IMR-90 (cell line): ENCODE measurements at regions not wholly inside any gene's neighbourhood (a gene's known extent, or its start where the extent isn't known, plus 50 kb on each side); places are given as distances from the start of the nearest gene placed in this dataset.

ENCODE experiments used
- ATAC-seq: fragments of 200-7000 bp; cut with Tn5 transposase; 2 replicates; pipeline ENCODE4 v1.9.1; 2020; ENCODE audit warnings: low read depth, mild to moderate bottlenecking, moderate library complexity
- BruUV-seq: library from RNA; stranded (reverse); fragments of 400-500 nt; replicated peaks from 2 replicates; lab custom pipeline; 2021; lab: Mats Ljungman, UMichigan
- CTCF ChIA-PET: fragments of 300-600 bp; formaldehyde crosslinking; extraction: SDS; loops from one replicate; lab custom pipeline; 2021; ENCODE audit warnings: antibody characterized with exemption; lab: Yijun Ruan, JAX
- POLR2A ChIA-PET: fragments of 300-600 bp; sonication (Branson Sonifier 250); formaldehyde crosslinking; loops from one replicate; lab custom pipeline; 2022; ENCODE audit warnings: antibody characterized with exemption; ENCODE audit not compliant: unreplicated experiment; lab: Charles Lee
- DNase-seq: peaks from one replicate; pipeline ENCODE4 v3.0.0; 2013
- H2AFZ ChIP-seq: replicated peaks from 2 replicates; pipeline ENCODE3; 2013; ENCODE audit warnings: low read length, mild to moderate bottlenecking; ENCODE audit not compliant: poor library complexity
- H2AK5ac ChIP-seq: 2 replicates; pipeline ENCODE4 v1.6.1; 2013; ENCODE audit warnings: low read depth, low read length, inconsistent platforms
- H2AK9ac ChIP-seq: replicated peaks from 2 replicates; pipeline ENCODE3; 2013; ENCODE audit warnings: mild to moderate bottlenecking, low read depth, low read length, moderate library complexity; ENCODE audit not compliant: poor library complexity
- H2BK120ac ChIP-seq: 2 replicates; pipeline ENCODE4 v1.6.1; 2013; ENCODE audit warnings: low read depth, low read length, inconsistent platforms
- H2BK15ac ChIP-seq: 3 replicates; pipeline ENCODE4 v1.6.1; 2013; ENCODE audit warnings: low read depth, low read length, inconsistent platforms
- H2BK20ac ChIP-seq: 2 replicates; pipeline ENCODE4 v1.6.1; 2013; ENCODE audit warnings: low read depth, mild to moderate bottlenecking, inconsistent platforms, low read length, moderate library complexity
- H2BK5ac ChIP-seq: 2 replicates; pipeline ENCODE4 v1.6.1; 2013; ENCODE audit warnings: mild to moderate bottlenecking, low read depth, low read length, inconsistent platforms; ENCODE audit not compliant: poor library complexity, severe bottlenecking
- H3K14ac ChIP-seq: replicated peaks from 2 replicates; pipeline ENCODE4 v1.6.1; 2013; ENCODE audit warnings: low read depth, low read length, inconsistent platforms
- H3K18ac ChIP-seq: 2 replicates; pipeline ENCODE4 v1.6.1; 2013; ENCODE audit warnings: low read depth, low read length, control low read depth
- H3K23ac ChIP-seq: 2 replicates; pipeline ENCODE4 v1.6.1; 2013; ENCODE audit warnings: low read depth, low read length, inconsistent platforms
- H3K27ac ChIP-seq: 2 replicates; pipeline ENCODE4 v1.5.1; 2013; ENCODE audit warnings: mild to moderate bottlenecking, control low read depth, low read length; ENCODE audit not compliant: insufficient read depth
- H3K27me3 ChIP-seq: 2 replicates; pipeline ENCODE4 v1.6.1; 2013; ENCODE audit warnings: low read length; ENCODE audit not compliant: control insufficient read depth, insufficient read depth
- H3K36me3 ChIP-seq: 2 replicates; pipeline ENCODE4 v1.6.1; 2013; ENCODE audit warnings: low read length, mixed read lengths; ENCODE audit not compliant: control insufficient read depth, insufficient read depth
- H3K4ac ChIP-seq: 2 replicates; pipeline ENCODE4 v1.6.1; 2013; ENCODE audit warnings: low read depth, low read length, inconsistent platforms
- H3K4me1 ChIP-seq: 2 replicates; pipeline ENCODE4 v1.6.1; 2013; ENCODE audit warnings: low read length, mixed read lengths; ENCODE audit not compliant: control insufficient read depth, insufficient read depth
- H3K4me2 ChIP-seq: 2 replicates; pipeline ENCODE4 v1.6.1; 2013; ENCODE audit warnings: low read depth, mild to moderate bottlenecking, control low read depth, low read length, moderate library complexity
- H3K4me3 ChIP-seq: 2 replicates; pipeline ENCODE4 v1.5.1; 2013; ENCODE audit warnings: low read depth, mild to moderate bottlenecking, control low read depth, low read length, moderate library complexity; ENCODE audit not compliant: insufficient read depth
- H3K56ac ChIP-seq: 2 replicates; pipeline ENCODE4 v1.6.1; 2013; ENCODE audit warnings: low read length, inconsistent platforms; ENCODE audit not compliant: insufficient read depth; ENCODE audit errors: extremely low read depth
- H3K79me1 ChIP-seq, 2 experiments: 2 replicates each; pipeline ENCODE4 v1.6.1; 2013; ENCODE audit warnings: low read length in 2 of 2, inconsistent platforms in 1 of 2, low read depth in 1 of 2
- H3K9ac ChIP-seq: 2 replicates; pipeline ENCODE4 v1.6.1; 2013; ENCODE audit warnings: low read depth, low read length, control low read depth
- H3K9me1 ChIP-seq: 2 replicates; pipeline ENCODE4 v1.6.1; 2013; ENCODE audit warnings: low read length, inconsistent platforms; ENCODE audit not compliant: insufficient read depth
- H3K9me3 ChIP-seq: 2 replicates; pipeline ENCODE4 v1.6.1; 2013; ENCODE audit warnings: low read length; ENCODE audit not compliant: control insufficient read depth, insufficient read depth
- H4K20me1 ChIP-seq: 2 replicates; pipeline ENCODE4 v1.6.1; 2013; ENCODE audit warnings: low read length, inconsistent platforms; ENCODE audit not compliant: insufficient read depth
- H4K5ac ChIP-seq: 2 replicates; pipeline ENCODE4 v1.6.1; 2013; ENCODE audit warnings: mild to moderate bottlenecking, low read depth, low read length, control low read depth
- H4K8ac ChIP-seq, 2 experiments: 2 replicates each; pipeline ENCODE4 v1.6.1; 2013; ENCODE audit warnings: low read depth in 2 of 2, low read length in 2 of 2, control low read depth in 1 of 2, inconsistent platforms in 1 of 2
- H4K91ac ChIP-seq: 2 replicates; pipeline ENCODE4 v1.6.1; 2013; ENCODE audit warnings: low read depth, low read length, inconsistent platforms; ENCODE audit not compliant: insufficient read depth
- BHLHE40 ChIP-seq: fragments of 150-350 bp; IDR thresholded peaks from 2 replicates; pipeline ENCODE4 v1.6.1; 2016; ENCODE audit warnings: mild to moderate bottlenecking, low read depth, low read length
- CEBPB ChIP-seq: IDR thresholded peaks from 2 replicates; pipeline ENCODE4 v1.6.1; 2012; ENCODE audit warnings: low read depth, low read length, improper control_type of control experiment
- CHD1 ChIP-seq: IDR thresholded peaks from 2 replicates; pipeline ENCODE4 v1.6.1; 2012; ENCODE audit warnings: low read depth, low read length, improper control_type of control experiment
- FOS ChIP-seq: fragments of 150-350 bp; IDR thresholded peaks from 2 replicates; pipeline ENCODE4 v1.6.1; 2016; ENCODE audit warnings: low read depth, low read length
- MAFK ChIP-seq: IDR thresholded peaks from 2 replicates; pipeline ENCODE4 v1.6.1; 2012; ENCODE audit warnings: low read depth, low read length, improper control_type of control experiment
- MAZ ChIP-seq: IDR thresholded peaks from 2 replicates; pipeline ENCODE4 v1.6.1; 2012; ENCODE audit warnings: low read depth, mild to moderate bottlenecking, low read length, improper control_type of control experiment, moderate library complexity, borderline replicate concordance
- MXI1 ChIP-seq: IDR thresholded peaks from 2 replicates; pipeline ENCODE4 v1.6.1; 2012; ENCODE audit warnings: low read depth, mild to moderate bottlenecking, low read length, moderate library complexity, borderline replicate concordance
- NFE2L2 ChIP-seq: fragments of 150-350 bp; IDR thresholded peaks from 2 replicates; pipeline ENCODE4 v1.6.1; 2016; ENCODE audit warnings: low read depth, mild to moderate bottlenecking, low read length
- POLR2A ChIP-seq: IDR thresholded peaks from 2 replicates; pipeline ENCODE4 v1.6.1; 2012; ENCODE audit warnings: mild to moderate bottlenecking, low read depth, low read length
- RAD21 ChIP-seq: IDR thresholded peaks from 2 replicates; pipeline ENCODE4 v1.6.1; 2012; ENCODE audit warnings: low read length, improper control_type of control experiment
- RCOR1 ChIP-seq: IDR thresholded peaks from 2 replicates; pipeline ENCODE4 v1.6.1; 2012; ENCODE audit warnings: mild to moderate bottlenecking, low read length, improper control_type of control experiment; ENCODE audit not compliant: insufficient replicate concordance
- RFX5 ChIP-seq: IDR thresholded peaks from 2 replicates; pipeline ENCODE4 v1.8.0; 2012; ENCODE audit warnings: low read depth, mild to moderate bottlenecking, low read length, moderate library complexity
- SMC3 ChIP-seq: fragments of 150-350 bp; IDR thresholded peaks from 2 replicates; pipeline ENCODE4 v1.6.1; 2016; ENCODE audit warnings: low read depth, mild to moderate bottlenecking, antibody characterized with exemption, low read length, moderate library complexity
- WGBS, 2 experiments: methylation state at CpG; one replicate each; pipeline versions ENCODE4 v1.1.5 to v1.1.7; 2013; ENCODE audit warnings: missing lambda C conversion rate in 2 of 2; ENCODE audit not compliant: insufficient read length in 1 of 2; ENCODE audit errors: extremely low coverage in 2 of 2; 5-methylcytosine and 5-hydroxymethylcytosine counted together
- dilution Hi-C: fragments of 300-500 bp; cut with HindIII; formaldehyde crosslinking; loops from one replicate; pipeline ENCODE4 v1.14.3; 2018; ENCODE audit warnings: low sequenced_read_pairs; ENCODE audit not compliant: unreplicated experiment
- in situ Hi-C: fragments of 300-500 bp; cut with MboI; formaldehyde crosslinking; loops from 3 replicates; pipeline ENCODE4 v1.14.3; 2019; ENCODE audit warnings: low sequenced_read_pairs, inconsistent platforms, mixed read lengths
- intact Hi-C: fragments of 100-400 bp; cut with micrococcal nuclease; formaldehyde crosslinking; loops from 2 replicates; pipeline ENCODE4 v1.10.0; 2022
- TF ChIP-seq, protein P1 (sequence below): fragments of 150-350 bp; IDR thresholded peaks from 2 replicates; pipeline ENCODE4 v1.6.1; 2017; ENCODE audit warnings: mild to moderate bottlenecking, antibody characterized with exemption, low read length, low read depth
- TF ChIP-seq, protein P2 (sequence below): conservative IDR thresholded peaks from 2 replicates; pipeline ENCODE4 v1.5.1; 2012; ENCODE audit warnings: mild to moderate bottlenecking, low read depth, low read length, improper control_type of control experiment
- TF ChIP-seq, protein P3 (sequence below): fragments of 150-350 bp; IDR thresholded peaks from 2 replicates; pipeline ENCODE4 v1.6.1; 2016; ENCODE audit warnings: low read depth, mild to moderate bottlenecking, low read length, moderate library complexity, borderline replicate concordance

DNA sequence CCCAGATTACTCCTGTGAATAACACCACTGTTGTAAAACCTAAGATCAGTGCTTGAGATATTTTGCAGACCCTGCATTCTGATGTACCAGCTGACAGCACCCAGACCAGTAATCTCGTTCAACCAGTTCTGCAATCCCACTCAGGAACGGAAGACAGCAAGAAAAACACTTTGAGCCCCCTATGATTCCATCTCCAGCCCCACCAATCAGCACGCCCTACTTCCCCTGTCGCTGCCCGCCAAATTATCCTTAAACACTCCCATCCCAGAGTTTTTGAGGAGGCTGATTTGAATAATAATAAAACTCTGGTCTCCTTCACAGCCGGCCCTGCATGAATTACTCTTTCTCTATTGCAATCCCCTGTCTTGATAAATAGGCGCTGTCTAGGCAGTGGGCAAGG, 173.9 kb upstream of the CDH2 start:
- Histone ChIP-seq H2AFZ (no peak overlapping the region), H3K14ac (no peak overlapping the region), H3K79me1 (no peaks in the 10 kb centered on the region), H3K4me2 (no peak overlapping the region), H3K4me3 (no peak overlapping the region), H3K9me3 (no peaks in the 10 kb centered on the region; the same call in 1 of the 2 replicates), H3K18ac (no peak overlapping the region), H4K5ac (no peak overlapping the region), H3K23ac (no peak overlapping the region), H2BK20ac (no peak overlapping the region), H4K20me1 (no peaks in the 10 kb centered on the region), H3K56ac (no peak overlapping the region), H3K4ac (no peak overlapping the region), H4K91ac (no peak overlapping the region), H3K27me3 (no peaks in the 10 kb centered on the region), H2BK15ac (no peak overlapping the region), H3K4me1 (no peaks in the 10 kb centered on the region), H3K36me3 (no peaks in the 10 kb centered on the region), H2BK120ac (no peak overlapping the region), H2AK9ac (no peak overlapping the region), H4K8ac (no peak overlapping the region), H2BK5ac (no peak overlapping the region), H3K9ac (no peak overlapping the region), H3K9me1 (no peaks in the 10 kb centered on the region), H2AK5ac (no peak overlapping the region), H3K27ac (no peak overlapping the region)
- no CpG with 5 or more reads among the region's 7 CpGs for WGBS, 2 experiments
- ChIA-PET POLR2A (no interaction called here), CTCF (no interaction called here)
- DNase-seq (no peak), ATAC-seq (no peak)
- intact Hi-C loops (loop anchor here (10.0 kb wide), 1 partner anchor 56 kb away; no protein-coding TSS in a partner anchor), in situ Hi-C loops (no loop called here), dilution Hi-C loops (no loop called here)
- no peak for TF ChIP-seq RAD21
- no peak for TF ChIP-seq BHLHE40
- TF ChIP-seq MAFK: no peak
- TF ChIP-seq, protein P1, sequence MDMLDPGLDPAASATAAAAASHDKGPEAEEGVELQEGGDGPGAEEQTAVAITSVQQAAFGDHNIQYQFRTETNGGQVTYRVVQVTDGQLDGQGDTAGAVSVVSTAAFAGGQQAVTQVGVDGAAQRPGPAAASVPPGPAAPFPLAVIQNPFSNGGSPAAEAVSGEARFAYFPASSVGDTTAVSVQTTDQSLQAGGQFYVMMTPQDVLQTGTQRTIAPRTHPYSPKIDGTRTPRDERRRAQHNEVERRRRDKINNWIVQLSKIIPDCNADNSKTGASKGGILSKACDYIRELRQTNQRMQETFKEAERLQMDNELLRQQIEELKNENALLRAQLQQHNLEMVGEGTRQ: no peak
- TF ChIP-seq MXI1: no peak
- no peak for TF ChIP-seq MAZ
- TF ChIP-seq, protein P2, sequence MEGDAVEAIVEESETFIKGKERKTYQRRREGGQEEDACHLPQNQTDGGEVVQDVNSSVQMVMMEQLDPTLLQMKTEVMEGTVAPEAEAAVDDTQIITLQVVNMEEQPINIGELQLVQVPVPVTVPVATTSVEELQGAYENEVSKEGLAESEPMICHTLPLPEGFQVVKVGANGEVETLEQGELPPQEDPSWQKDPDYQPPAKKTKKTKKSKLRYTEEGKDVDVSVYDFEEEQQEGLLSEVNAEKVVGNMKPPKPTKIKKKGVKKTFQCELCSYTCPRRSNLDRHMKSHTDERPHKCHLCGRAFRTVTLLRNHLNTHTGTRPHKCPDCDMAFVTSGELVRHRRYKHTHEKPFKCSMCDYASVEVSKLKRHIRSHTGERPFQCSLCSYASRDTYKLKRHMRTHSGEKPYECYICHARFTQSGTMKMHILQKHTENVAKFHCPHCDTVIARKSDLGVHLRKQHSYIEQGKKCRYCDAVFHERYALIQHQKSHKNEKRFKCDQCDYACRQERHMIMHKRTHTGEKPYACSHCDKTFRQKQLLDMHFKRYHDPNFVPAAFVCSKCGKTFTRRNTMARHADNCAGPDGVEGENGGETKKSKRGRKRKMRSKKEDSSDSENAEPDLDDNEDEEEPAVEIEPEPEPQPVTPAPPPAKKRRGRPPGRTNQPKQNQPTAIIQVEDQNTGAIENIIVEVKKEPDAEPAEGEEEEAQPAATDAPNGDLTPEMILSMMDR: no peak
- TF ChIP-seq SMC3: no peak
- TF ChIP-seq CEBPB: no peak
- TF ChIP-seq, protein P3, sequence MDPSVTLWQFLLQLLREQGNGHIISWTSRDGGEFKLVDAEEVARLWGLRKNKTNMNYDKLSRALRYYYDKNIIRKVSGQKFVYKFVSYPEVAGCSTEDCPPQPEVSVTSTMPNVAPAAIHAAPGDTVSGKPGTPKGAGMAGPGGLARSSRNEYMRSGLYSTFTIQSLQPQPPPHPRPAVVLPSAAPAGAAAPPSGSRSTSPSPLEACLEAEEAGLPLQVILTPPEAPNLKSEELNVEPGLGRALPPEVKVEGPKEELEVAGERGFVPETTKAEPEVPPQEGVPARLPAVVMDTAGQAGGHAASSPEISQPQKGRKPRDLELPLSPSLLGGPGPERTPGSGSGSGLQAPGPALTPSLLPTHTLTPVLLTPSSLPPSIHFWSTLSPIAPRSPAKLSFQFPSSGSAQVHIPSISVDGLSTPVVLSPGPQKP: no peak
- no peak for TF ChIP-seq RFX5
- no peak for TF ChIP-seq RCOR1
- TF ChIP-seq NFE2L2: no peak
- TF ChIP-seq CHD1: no peak
- no peak for TF ChIP-seq FOS
- no peak for TF ChIP-seq POLR2A
- no TSS peak for BruUV-seq
